Stimulated activated CD4-positive, alpha-beta T cell treated with anti-CD3 and anti-CD28 coated beads, Interleukin-2, amount 100 ng/mL, for 48 hours (primary cell): ENCODE measurements at regions not wholly inside any gene's neighbourhood (a gene's known extent, or its start where the extent isn't known, plus 50 kb on each side); places are given as distances from the start of the nearest gene placed in this dataset.
"Not testable (repeated sequence)": the region's sequence is repeated elsewhere in the genome, so short reads cannot be mapped to it uniquely, and the experiment has no call there.

ENCODE experiments used
- DNase-seq, 2 donors: peaks; one replicate each; pipeline ENCODE4 v3.0.0-alpha.2; 2020

DNA sequence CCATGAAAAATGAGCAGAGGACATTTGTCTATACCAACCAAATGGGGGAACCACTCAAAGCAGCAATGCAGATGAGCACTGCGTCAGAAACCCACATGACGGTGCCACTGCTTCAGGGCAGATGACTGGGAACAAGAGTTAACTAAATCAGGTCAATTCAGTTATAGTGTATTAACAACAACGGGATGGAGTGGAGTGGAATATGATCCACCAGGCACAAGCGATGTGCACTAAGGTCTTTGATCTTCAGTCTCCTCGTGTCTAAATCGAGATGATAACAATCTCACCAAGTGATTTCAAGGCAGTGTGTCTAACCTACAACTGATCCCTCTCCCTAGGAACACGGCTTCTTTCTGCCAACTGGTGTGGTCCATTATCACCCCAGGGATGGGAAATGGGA lies 269.0 kb downstream of the RAD51AP2 start:
- DNase-seq, result no peak

DNA sequence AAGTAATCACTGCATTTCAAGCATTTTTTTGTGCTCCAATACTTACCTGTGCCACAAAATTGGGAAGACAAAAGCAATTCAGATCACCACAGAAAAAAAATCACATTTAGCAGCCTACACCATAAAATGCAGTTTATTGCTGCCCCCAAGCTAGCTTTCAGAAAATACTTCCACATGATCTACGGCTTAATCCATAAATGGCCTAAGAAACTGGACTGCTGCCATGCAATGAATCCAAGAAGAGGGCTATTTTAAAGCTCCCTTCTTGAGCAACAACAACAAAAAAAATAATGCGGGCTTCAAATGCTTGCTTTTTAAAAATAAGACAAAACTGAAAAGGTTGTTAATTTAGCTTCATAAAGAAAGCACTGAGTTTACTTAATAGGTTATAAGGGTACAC lies 272.3 kb downstream of the RAD51AP2 start:
- DNase-seq, result no peak

DNA sequence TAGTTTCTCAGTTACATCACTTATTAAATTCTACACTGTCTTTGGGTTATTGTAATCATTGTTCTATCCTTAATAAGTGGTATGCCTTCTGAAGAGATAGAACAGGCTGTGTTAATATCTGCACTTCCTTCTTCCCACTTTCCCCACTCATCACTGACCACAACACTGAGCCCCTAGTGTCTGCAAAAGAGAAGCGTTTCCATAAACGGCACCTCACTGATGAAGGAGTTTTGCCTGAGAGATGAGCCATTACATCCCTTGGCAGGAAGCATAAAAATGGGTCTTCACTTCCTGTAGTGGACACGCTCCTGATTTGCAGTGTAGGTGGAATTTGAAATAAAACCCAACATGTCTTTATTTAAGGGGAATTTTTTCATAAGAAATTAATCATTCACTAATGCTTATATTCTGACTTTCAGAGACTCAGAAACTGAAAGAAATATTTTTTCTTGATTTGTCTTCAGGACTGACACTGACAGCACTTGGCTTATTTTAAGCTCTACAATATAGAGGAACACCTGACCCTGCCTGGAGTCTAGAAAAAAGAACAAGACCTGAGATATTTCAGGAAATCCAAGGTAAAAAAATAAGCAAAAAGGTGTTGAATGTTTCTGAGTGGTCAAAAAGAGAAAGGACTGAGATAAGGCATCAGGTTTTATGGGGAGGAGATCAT lies 275.3 kb downstream of the RAD51AP2 start:
- DNase-seq, result no peak

DNA sequence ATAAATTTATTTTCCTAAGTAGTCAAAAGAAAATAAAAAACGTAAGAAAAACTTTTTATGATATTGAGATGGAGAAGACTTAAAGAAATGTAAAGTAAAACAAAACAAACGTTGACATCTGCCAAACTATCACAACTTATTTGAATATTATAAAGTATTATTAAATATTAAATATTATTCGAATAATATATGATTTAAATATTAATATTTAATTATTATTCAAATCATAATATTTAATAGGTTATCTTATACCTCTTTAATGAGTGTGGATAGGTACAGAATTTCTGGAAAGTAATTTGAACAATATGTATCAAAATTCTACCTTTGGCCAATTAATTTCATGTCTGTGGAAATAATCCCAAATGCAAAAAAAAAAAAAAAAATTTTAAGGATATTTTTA lies 278.7 kb downstream of the RAD51AP2 start:
- DNase-seq, result no peak

DNA sequence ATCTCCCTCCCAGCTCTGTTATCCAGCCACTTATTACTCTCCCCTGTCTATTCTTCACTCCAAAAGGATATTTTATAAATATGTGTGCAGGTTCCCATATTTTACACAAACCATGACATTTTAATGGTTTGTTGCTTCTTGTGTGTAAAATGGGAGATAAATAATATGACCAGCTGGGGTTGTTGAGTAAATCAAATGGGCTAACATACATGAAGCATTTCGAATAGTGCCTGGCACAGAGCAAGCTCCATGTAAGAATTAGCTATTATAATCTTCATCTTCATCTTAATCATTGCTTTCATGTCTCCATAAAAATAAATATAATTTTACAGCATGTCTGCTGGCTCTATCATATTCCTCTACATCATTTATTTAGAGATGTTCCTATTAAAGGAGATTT lies 283.1 kb downstream of the RAD51AP2 start:
- DNase-seq, result no peak

DNA sequence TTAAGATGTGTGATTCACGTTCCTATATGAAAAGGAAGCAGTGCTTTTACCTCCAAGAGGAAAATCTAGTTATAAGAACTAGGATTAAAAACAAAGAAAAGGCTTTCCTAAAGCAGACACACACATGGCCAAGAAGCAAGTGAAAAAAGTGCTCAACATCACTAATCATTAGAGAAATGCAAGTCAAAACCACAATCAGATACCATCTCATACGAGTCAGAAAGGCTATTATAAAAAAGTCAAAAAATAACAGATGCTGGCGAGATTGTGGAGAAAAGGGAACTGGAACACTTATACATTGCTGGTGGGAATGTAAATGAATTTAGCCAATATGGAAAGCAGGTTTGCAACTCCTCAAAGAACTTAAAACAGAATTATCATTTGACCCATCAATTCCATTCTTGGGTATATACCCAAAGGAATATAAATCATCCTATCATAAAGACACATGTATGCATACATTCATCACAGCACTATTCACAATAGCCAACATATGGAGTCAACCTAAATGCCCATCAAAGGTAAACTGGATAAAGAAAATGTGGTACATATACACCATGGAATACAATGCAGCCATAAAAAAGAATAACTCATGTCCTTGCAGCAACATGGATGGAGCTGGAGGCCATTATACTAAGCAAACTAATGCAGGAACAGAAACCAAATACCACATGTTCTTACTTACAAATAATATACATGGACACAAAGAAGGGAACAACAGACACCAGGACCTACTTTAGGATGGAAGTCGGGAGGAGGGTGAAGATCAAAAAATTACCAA lies 285.3 kb downstream of the RAD51AP2 start:
- DNase-seq, result no peak

DNA sequence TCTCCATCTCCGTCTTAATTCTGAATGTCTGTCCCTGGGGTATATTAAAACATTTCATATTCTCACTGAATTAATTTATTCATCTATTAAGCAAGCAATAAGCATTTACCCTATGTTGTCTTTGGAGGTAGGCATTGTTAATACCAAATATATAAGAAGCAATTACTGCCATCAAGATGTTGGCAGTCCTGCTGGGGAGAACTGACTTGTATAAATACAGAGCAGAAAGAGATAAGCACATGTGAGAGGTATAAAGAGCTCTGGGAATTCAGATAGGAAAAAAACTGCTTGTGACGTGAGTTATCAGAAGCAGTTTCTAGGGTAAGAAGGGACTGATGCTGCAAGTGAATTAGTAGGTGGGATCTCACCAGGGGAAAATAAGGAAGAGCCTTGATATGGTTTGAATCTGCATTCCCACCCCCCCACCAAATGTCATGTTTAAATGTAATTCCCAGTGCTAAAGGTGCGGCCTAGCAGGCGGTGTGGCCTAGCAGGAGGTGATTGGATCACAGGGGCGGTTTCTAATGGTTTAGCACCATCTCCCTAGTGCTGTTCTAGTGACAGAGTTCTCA lies 286.8 kb downstream of the RAD51AP2 start:
- no peak for DNase-seq

DNA sequence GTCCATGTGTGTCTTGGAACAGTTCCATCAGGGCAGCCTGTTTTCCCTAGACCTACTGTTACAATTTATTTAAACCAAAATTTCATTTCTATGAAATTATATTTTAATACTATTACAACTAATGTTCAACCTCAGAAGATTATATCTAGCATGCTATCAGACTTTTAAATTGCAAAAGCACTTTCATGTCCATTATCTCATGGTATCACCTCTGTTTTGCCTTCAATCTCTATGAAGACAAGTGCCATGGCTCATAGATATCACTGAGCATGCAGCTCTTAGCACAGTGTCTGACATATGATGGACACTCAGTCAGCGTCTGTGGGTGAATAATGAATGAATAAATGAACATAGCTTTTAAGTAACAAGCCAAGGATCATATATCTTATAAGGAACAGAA lies 288.8 kb downstream of the RAD51AP2 start:
- DNase-seq, result no peak

DNA sequence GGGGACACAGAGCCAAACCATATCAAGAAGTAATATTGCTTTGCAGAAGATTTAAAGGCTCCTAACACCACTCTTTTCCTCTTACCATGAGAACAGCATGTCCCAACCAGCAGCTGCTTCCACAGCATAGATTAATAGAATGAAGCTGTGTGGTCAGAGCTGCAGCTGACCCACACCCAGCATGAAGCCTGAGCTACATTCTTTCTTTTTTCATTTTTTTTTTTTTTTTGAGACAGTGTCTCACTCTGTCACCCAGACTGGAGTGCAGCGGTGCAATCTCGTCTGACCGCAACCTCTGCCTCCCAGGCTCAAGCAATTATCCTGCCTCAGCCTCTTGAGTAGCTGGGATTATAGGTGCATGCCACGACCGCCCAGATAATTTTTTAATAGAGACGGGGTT lies 289.8 kb downstream of the RAD51AP2 start:
- DNase-seq, result no peak

DNA sequence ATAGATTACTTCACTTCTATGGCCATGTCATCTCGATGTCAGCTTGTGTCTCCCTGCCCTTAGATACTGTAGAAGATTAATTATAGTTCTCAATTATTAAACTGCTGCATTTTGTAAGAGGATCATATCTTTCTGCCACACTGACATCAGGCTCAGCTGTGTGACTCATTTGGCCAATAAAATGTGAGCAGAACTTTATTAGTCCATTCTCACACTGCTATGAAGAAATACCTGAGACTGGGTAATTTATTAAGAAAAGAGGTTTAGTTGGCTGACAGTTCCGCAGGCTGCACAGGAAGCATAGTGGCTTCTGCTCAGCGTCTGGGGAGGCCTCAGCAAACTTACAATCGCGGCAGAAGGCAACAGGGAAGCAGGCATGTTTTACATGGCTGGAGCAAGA lies 290.4 kb downstream of the RAD51AP2 start:
- no peak for DNase-seq

DNA sequence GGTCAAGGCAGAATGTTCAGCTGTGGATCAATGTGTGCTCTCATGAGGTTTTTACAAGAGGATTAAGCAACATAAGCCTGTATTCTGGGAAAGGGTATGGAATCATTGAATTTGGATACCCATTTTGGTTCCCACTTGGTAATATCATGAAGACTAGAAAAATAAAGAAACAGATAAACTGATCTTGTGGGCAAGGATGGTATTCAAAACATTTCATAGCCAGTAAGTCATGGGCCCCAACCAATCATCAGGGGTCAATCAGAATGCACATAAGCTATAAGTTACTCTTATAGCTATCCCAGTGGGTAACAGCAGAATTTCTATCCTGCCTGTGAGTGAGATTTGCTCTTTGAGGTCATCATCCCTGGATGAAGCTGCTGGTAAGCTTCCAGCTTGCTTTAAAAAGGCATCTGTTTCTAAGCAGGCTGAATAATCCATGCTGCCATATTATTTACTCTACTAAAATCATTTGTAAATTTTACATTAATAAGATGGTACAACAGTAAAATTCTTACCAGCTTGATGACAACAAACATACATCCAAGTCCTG lies 291.2 kb downstream of the RAD51AP2 start:
- DNase-seq, result no peak

DNA sequence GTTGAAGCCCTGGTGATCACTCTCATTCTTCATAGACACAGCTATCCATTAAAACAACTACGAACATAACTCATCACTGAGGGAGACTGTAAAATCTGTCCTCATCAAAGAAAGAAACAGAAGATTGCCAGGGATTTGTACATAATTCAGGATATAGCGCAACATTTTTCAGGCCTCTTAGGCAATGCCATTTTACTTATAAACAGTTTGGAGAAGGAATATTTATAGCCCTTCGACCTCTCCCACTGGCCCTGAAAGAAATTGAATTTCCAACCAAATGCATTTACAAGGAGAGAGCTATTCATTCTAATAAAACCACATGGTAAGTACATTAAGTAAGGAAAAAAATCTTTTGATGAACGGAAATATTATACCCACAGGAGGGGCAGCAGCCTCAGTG lies 295.0 kb downstream of the RAD51AP2 start:
- no peak for DNase-seq

DNA sequence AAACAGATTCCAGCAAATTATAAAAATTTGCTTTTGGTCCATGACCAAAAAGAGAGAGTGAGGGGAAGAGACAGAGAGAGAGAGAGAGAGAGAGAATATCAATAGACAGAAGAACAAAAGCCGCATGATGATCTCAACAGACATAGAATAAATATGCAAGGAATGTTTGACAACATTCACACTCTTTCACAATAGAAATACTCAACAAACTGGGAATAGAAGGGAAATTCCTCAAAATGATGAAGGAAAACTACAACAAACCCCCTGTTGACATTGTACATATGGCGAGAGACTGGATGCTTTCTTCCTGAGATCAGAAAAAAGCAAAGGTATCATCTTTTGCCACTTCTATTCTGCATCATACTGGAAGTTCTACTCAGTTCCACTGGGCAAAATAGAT lies 309.7 kb downstream of the RAD51AP2 start:
- DNase-seq, result no peak

DNA sequence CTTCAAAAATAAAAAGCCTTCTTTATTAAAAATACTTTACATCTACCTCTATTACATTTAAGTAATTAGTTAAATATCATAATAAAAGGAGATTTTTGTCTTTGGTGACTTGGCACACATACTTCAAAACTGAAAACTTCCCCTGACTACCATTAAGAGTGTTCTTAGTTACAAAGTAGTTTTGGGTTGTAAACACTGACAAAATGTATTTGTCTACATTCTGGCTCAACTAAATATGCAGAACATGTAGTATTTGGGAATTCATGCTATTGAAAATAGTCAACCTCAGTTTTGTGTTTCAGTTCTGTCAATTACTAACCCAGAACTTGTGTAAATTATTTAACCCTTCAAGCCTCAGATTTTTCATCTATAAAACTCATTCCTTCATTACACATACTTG lies 311.5 kb downstream of the RAD51AP2 start:
- no peak for DNase-seq

DNA sequence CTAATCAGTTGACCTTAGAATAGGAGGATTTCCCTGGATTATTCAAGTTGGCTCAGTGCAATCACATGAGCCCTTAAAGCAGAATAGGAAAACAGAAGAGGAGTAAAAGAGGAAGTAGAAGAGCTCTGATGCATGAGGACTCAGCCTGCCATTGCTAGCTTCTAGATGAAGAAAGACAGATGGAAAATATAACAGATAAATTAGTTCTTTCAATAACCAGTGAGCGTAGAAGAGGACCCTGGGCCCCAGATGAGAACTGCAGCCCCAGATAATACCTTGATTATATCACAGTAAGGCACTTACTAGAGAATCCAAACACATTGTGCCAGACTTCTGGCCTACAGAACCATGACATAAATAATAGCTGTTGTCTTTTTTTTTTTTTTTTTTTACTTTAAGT lies 314.0 kb downstream of the RAD51AP2 start:
- not testable (repeated sequence) for DNase-seq

DNA sequence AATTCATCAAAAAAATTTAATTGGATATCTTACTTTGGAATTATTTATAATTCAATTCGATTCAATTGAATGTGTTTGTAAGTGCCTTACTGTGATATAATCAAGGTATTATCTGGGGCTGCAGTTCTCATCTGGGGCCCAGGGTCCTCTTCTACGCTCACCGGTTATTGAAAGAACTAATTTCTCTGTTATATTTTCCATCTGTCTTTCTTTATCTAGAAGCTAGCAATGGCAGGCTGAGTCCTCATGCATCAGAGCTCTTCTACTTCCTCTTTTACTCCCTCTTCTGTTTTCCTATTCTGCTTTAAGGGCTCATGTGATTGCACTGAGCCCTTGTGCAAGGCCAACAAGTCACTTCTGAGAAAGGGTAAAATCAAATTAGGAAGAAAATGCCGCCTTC lies 315.6 kb downstream of the RAD51AP2 start:
- not testable (repeated sequence) for DNase-seq

DNA sequence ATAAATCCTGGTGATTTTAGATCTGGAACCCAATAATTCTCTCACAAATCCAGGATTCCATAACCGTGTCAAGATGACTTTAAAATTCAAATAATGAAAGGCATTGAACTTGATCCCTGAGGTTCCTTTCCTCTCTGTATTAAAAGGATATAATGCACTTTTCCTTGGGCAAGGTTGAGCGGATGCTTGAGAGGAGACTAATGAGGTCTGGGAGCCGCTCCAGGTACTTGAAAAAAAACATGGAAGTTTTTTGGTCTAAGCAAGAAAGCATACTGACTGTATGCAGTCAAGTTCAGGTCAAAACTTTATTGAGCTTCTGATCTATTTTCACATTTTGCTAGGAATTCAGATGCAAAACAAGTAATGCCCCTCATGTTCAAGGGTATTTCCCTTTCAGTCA lies 318.5 kb downstream of the RAD51AP2 start:
- no peak for DNase-seq

DNA sequence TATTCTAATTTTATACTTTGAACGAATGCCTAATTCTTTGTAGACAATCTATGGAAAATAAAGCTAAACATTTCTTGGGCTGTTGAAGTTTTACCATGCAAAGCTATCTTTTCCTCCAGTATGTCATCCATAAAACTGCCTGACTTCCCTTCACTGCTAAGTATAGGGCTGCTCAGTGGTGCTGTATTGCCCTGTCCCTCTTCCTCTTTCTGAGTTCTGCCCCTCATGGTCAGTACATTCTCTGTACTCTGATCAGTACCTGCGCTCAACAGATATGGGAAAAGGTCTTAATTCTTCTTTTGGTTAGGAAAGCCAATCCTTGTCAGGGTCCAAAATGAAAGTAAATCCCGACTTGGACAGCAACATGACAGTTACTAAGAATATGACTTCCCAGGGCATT lies 321.9 kb downstream of the RAD51AP2 start:
- DNase-seq, result no peak

DNA sequence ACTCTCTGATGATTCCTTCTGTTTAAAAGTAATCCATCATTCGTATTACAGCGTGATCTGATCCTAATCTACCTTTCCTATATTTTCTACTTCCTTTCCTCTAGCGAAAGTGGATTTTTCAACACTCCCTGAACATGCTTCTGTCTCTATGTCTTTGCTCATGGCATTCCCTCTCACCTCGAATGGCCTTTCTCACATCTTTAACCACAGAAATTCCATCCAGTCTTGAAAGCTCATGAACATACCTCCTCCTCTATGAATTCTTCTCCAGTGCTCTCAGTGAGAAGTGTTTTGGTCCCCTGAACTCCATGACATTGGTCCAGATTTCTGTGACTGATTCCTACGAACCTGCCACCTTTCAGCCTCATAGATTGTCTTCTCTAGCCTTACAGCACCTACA lies 323.2 kb downstream of the RAD51AP2 start:
- no peak for DNase-seq

DNA sequence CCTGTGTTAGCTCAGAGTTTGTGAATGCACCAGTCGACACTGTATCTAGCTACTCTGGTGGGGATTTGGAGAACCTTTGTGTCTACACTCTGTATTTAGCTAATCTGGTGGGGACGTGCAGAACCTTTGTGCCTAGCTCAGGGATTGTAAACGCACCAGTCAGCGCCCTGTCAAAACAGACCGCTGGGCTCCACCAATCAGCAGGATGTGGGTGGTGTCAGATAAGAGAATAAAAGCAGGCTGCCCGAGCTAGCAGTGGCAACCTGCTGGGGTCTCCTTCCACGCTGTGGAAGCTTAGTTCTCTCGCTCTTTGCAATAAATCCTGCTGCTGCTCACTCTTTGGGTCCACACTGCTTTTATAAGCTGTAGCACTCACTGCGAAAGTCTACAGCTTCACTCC lies 324.2 kb downstream of the RAD51AP2 start:
- DNase-seq, result no peak

DNA sequence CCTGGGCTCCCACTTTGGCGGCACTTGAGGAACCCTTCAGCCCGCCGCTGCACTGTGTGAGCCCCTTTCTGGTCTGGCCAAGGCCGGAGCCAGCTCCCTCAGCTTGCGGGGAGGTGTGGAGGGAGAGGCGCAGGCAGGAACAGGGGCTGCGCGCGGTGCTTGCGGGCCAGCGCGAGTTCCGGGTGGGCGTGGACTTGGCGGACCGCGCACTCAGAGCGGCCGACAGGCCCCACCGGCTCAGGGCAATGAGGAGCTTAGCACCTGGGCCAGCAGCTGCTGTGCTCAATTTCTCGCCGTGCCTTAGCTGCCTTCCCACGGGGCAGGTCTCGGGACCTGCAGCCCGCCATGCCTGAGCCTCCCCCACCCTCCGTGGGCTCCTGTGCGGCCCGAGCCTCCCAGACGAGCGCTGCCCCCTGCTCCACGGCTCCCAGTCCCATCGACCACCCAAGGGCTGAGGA lies 324.8 kb downstream of the RAD51AP2 start:
- DNase-seq, result not testable (repeated sequence)

DNA sequence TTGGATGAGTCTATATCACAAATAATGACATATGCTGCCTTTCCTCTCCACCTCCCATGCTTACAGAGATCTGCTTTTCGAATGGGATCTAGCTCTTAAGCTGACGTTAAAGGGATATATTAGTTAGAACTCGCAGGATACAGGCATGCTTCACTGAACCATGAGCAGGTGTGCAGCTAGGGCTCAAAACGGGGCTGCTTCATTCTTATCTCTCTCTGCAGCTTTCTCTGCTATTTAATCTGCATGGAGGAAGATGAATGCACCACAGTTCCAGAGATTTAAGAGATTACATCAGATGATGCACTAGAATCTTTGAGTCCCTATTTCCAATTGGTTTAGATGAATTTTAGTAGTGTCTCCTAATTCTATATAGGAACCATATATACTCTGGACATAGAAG lies 327.0 kb downstream of the RAD51AP2 start:
- DNase-seq, result no peak

DNA sequence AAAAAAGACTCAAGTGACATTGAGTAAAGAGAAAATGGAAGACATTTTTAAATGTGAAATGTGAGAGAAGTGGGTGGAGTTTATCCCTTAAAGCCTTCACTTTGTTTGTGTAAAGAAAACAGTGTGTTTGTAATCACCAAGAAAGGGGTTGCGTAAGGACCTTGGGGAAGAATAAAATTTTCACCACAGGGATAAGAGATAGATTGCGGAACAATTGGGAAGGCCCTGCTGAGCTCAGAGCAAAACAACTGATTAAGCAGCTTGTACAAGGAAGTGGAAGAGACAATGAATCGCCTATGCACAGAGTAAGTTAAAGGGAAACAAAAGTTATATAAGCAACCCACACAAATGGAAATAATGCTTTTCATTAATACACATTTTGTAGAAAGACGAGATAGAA lies 327.7 kb downstream of the RAD51AP2 start:
- no peak for DNase-seq

DNA sequence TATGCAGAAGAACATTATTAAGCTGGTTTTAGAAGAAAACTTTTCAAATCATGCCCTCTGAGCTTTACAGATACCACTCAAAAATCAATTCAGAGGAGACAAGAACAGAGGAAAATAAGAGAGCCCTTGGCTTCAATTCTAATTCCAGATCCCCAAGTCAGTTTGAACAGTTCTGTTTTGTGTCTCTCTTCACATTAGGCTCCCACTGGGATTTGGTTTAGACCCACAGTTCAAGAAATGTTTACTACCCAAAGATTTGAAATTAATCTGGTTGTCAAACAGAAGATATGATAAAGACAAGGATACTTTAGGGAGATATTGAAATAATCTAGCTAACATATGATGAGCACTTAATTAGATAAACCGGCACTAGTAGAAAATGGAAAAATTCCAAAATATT lies 329.5 kb downstream of the RAD51AP2 start:
- no peak for DNase-seq
